Nephron progenitor cell (in vitro differentiated cells): ENCODE measurements at regions not wholly inside any gene's neighbourhood (a gene's known extent, or its start where the extent isn't known, plus 50 kb on each side); places are given as distances from the start of the nearest gene placed in this dataset.
A peak's percentile ranks its signal among the peaks of the same experiment; 100 is the strongest.

Experiments
- DNase-seq: peaks from one replicate; pipeline ENCODE4 v3.0.0; 2021
- H3K27ac Mint-ChIP-seq: 2 replicates; pipeline ENCODE4 v1.8.0; 2021; ENCODE audit warnings: mild to moderate bottlenecking, moderate library complexity, mixed read lengths
- H3K27me3 Mint-ChIP-seq: 2 replicates; pipeline ENCODE4 v1.8.0; 2021; ENCODE audit warnings: mild to moderate bottlenecking, low read depth, mixed read lengths; ENCODE audit not compliant: poor library complexity
- H3K36me3 Mint-ChIP-seq: 2 replicates; pipeline ENCODE4 v1.8.0; 2021; ENCODE audit warnings: low read depth, mixed read lengths
- H3K4me1 Mint-ChIP-seq: 2 replicates; pipeline ENCODE4 v1.8.0; 2021; ENCODE audit warnings: mixed read lengths
- H3K4me3 Mint-ChIP-seq: 2 replicates; pipeline ENCODE4 v1.8.0; 2021; ENCODE audit warnings: mild to moderate bottlenecking, moderate library complexity, mixed read lengths
- H3K9me3 Mint-ChIP-seq: 2 replicates; pipeline ENCODE4 v1.8.0; 2021; ENCODE audit warnings: mild to moderate bottlenecking, moderate library complexity, mixed read lengths
- CTCF ChIP-seq: fragments of 200-600 bp; sonication (generic); IDR thresholded peaks from 2 replicates; pipeline ENCODE4 v1.5.0; 2021; ENCODE audit warnings: antibody characterized with exemption

GRCh38 chr9:13364271-13365000, 84.9 kb upstream of the MPDZ start:
- no peaks in the 10 kb centered on the region for H3K27me3 Mint-ChIP-seq
- peaks cover 13% of the 10 kb centered on the region for H3K4me1 Mint-ChIP-seq
- DNase-seq: no peak
- no peaks in the 10 kb centered on the region for H3K36me3 Mint-ChIP-seq
- no peak overlapping the region for H3K27ac Mint-ChIP-seq
- H3K9me3 Mint-ChIP-seq: no peaks in the 10 kb centered on the region
- no peak for TF ChIP-seq CTCF
- H3K4me3 Mint-ChIP-seq: no peak overlapping the region

GRCh38 chr9:13361076-13361475, 81.6 kb upstream of the MPDZ start:
- TF ChIP-seq CTCF: no peak
- Mint-ChIP-seq H3K27me3 (no peaks in the 10 kb centered on the region), H3K4me3 (no peak overlapping the region), H3K9me3 (no peaks in the 10 kb centered on the region), H3K27ac (no peak overlapping the region), H3K4me1 (no peaks in the 10 kb centered on the region), H3K36me3 (no peaks in the 10 kb centered on the region)
- DNase-seq: no peak

- Mint-ChIP-seq H3K36me3 (no peaks in the 10 kb centered on the region), H3K4me1 (no peaks in the 10 kb centered on the region), H3K4me3 (no peak overlapping the region), H3K27me3 (no peaks in the 10 kb centered on the region), H3K27ac (peak overlapping the region; percentile 43), H3K9me3 (no peaks in the 10 kb centered on the region)
- DNase-seq: no peak
- TF ChIP-seq CTCF: no peak
These were observed 80.7 kb upstream of the MPDZ start for GRCh38 chr9:13360188-13360587.

GRCh38 chr9:13358128-13358527, 78.6 kb upstream of the MPDZ start:
- no peak for DNase-seq
- no peak overlapping the region for H3K4me3 Mint-ChIP-seq

GRCh38 chr9:13354733-13355132, 75.2 kb upstream of the MPDZ start:
- no peak for TF ChIP-seq CTCF
- DNase-seq: no peak
- Mint-ChIP-seq H3K27me3 (no peaks in the 10 kb centered on the region), H3K4me3 (no peak overlapping the region), H3K27ac (no peak overlapping the region), H3K9me3 (no peaks in the 10 kb centered on the region), H3K4me1 (no peaks in the 10 kb centered on the region), H3K36me3 (no peaks in the 10 kb centered on the region)

More at GRCh38 chr9:13358128-13358527, 78.6 kb upstream of the MPDZ start:
- no peaks in the 10 kb centered on the region for H3K36me3 Mint-ChIP-seq
- H3K4me1 Mint-ChIP-seq: no peaks in the 10 kb centered on the region
- H3K27ac Mint-ChIP-seq: no peak overlapping the region
- H3K27me3 Mint-ChIP-seq: no peaks in the 10 kb centered on the region
- no peaks in the 10 kb centered on the region for H3K9me3 Mint-ChIP-seq
- no peak for TF ChIP-seq CTCF

- Mint-ChIP-seq H3K4me3 (no peak overlapping the region), H3K36me3 (no peaks in the 10 kb centered on the region), H3K27me3 (no peaks in the 10 kb centered on the region), H3K9me3 (no peaks in the 10 kb centered on the region), H3K4me1 (no peaks in the 10 kb centered on the region), H3K27ac (no peak overlapping the region)
- DNase-seq: no peak
- TF ChIP-seq CTCF: no peak
These were observed 73.0 kb upstream of the MPDZ start for GRCh38 chr9:13352451-13352979.
